ENCODE measurements at regions not wholly inside any gene's neighbourhood (a gene's known extent, or its start where the extent isn't known, plus 50 kb on each side); places are given as distances from the start of the nearest gene placed in this dataset.

- Mint-ChIP-seq H3K9me3 (no peaks in the 10 kb centered on the region), H3K27me3 (no peaks in the 10 kb centered on the region), H3K27ac (no peak overlapping the region), H3K4me3 (no peak overlapping the region), H3K36me3 (ENCODE audit: insufficient read depth) (peaks cover 21% of the 10 kb centered on the region), H3K4me1 (ENCODE audit: low read depth in 2 of 2) (peaks cover 53 to 69% of the 10 kb centered on the region in 2 donors)
- DNase-seq (no peak), ATAC-seq (replicated peaks) (no peak)
These were observed 61.4 kb upstream of the PNMA1 start for GRCh38 chr14:73775339-73776193.

- Mint-ChIP-seq H3K27ac (peak overlapping the region; percentile 76 to 90), H3K4me1 (ENCODE audit: low read depth in 2 of 2) (peaks cover 57 to 71% of the 10 kb centered on the region in 2 donors), H3K9me3 (no peaks in the 10 kb centered on the region), H3K36me3 (ENCODE audit: insufficient read depth) (peaks cover 22% of the 10 kb centered on the region), H3K4me3 (peak overlapping the region in 1 of 2 donors; percentile 19), H3K27me3 (no peaks in the 10 kb centered on the region)
- ATAC-seq (replicated peaks) (no peak), DNase-seq (no peak)
These were observed 60.5 kb upstream of the PNMA1 start for GRCh38 chr14:73774671-73775070.

- Mint-ChIP-seq H3K36me3 (ENCODE audit: insufficient read depth) (peaks cover 22% of the 10 kb centered on the region), H3K27me3 (no peaks in the 10 kb centered on the region), H3K9me3 (no peaks in the 10 kb centered on the region), H3K4me3 (peak overlapping the region in 1 of 2 donors; percentile 19), H3K27ac (peak overlapping the region; percentile 76 to 90), H3K4me1 (ENCODE audit: low read depth in 2 of 2) (peaks cover 57 to 71% of the 10 kb centered on the region in 2 donors)
- no peak for DNase-seq
- no peak for ATAC-seq (replicated peaks)
These were observed 60.0 kb upstream of the PNMA1 start for GRCh38 chr14:73774241-73774570.

GRCh38 chr14:73773441-73774240 lies 59.5 kb upstream of the PNMA1 start:
- H3K27ac Mint-ChIP-seq: peak overlapping the region; percentile 88 to 90
- H3K4me3 Mint-ChIP-seq: peak overlapping the region in 1 of 2 donors; percentile 19

GRCh38 chr14:73771848-73772638 lies 57.9 kb upstream of the PNMA1 start:
- Mint-ChIP-seq H3K27ac (peak overlapping the region; percentile 88 to 90), H3K4me1 (ENCODE audit: low read depth in 2 of 2) (peaks cover 47 to 60% of the 10 kb centered on the region in 2 donors), H3K4me3 (peak overlapping the region; percentile 52 to 54), H3K27me3 (no peaks in the 10 kb centered on the region), H3K36me3 (ENCODE audit: insufficient read depth) (peaks cover 20% of the 10 kb centered on the region), H3K9me3 (no peaks in the 10 kb centered on the region)
- DNase-seq (peak; percentile 54 to 63 (median 57)), ATAC-seq (replicated peaks) (peak; percentile 79)

More at GRCh38 chr14:73773441-73774240, 59.5 kb upstream of the PNMA1 start:
- no peak for DNase-seq
- peaks cover 58 to 72% of the 10 kb centered on the region in 2 donors for H3K4me1 Mint-ChIP-seq (ENCODE audit: low read depth in 2 of 2)
- ATAC-seq (replicated peaks): no peak
- H3K9me3 Mint-ChIP-seq: no peaks in the 10 kb centered on the region
- H3K36me3 Mint-ChIP-seq (ENCODE audit: insufficient read depth): peaks cover 22% of the 10 kb centered on the region
- H3K27me3 Mint-ChIP-seq: no peaks in the 10 kb centered on the region

GRCh38 chr14:73770977-73771847 lies 57.0 kb upstream of the PNMA1 start:
- H3K9me3 Mint-ChIP-seq: no peaks in the 10 kb centered on the region
- peaks cover 52 to 62% of the 10 kb centered on the region in 2 donors for H3K4me1 Mint-ChIP-seq (ENCODE audit: low read depth in 2 of 2)
- no peak for ATAC-seq (replicated peaks)
- peak overlapping the region; percentile 52 to 54 for H3K4me3 Mint-ChIP-seq
- DNase-seq: no peak
- no peaks in the 10 kb centered on the region for H3K27me3 Mint-ChIP-seq
- peak overlapping the region; percentile 88 to 90 for H3K27ac Mint-ChIP-seq
- peaks cover 20% of the 10 kb centered on the region for H3K36me3 Mint-ChIP-seq (ENCODE audit: insufficient read depth)

- ATAC-seq (replicated peaks) (no peak), DNase-seq (no peak)
- no peaks in the 10 kb centered on the region for H3K27me3 Mint-ChIP-seq
- peaks cover 58 to 64% of the 10 kb centered on the region in 2 donors for H3K4me1 Mint-ChIP-seq (ENCODE audit: low read depth in 2 of 2)
- H3K36me3 Mint-ChIP-seq (ENCODE audit: insufficient read depth): peaks cover 20% of the 10 kb centered on the region
- no peaks in the 10 kb centered on the region for H3K9me3 Mint-ChIP-seq
- H3K4me3 Mint-ChIP-seq: no peak overlapping the region
- peak overlapping the region in 1 of 2 donors; percentile 90 for H3K27ac Mint-ChIP-seq
These were observed 53.9 kb upstream of the PNMA1 start for GRCh38 chr14:73768107-73768506.

- Mint-ChIP-seq H3K9me3 (no peaks in the 10 kb centered on the region), H3K4me3 (peak overlapping the region in 1 of 2 donors; percentile 2), H3K27me3 (no peaks in the 10 kb centered on the region), H3K36me3 (ENCODE audit: insufficient read depth) (peaks cover 23% of the 10 kb centered on the region), H3K27ac (peak overlapping the region; percentile 24 to 44), H3K4me1 (ENCODE audit: low read depth in 2 of 2) (peaks cover 50 to 61% of the 10 kb centered on the region in 2 donors)
- no peak for DNase-seq
- no peak for ATAC-seq (replicated peaks)
These were observed 50.5 kb upstream of the PNMA1 start for GRCh38 chr14:73764406-73765280.
